GM12873 (cell line): ENCODE measurements at regions not wholly inside any gene's neighbourhood (a gene's known extent, or its start where the extent isn't known, plus 50 kb on each side); places are given as distances from the start of the nearest gene placed in this dataset.

Source experiments
- CTCF ChIP-seq: IDR thresholded peaks from 2 replicates; pipeline ENCODE4 v1.5.1; 2012; ENCODE audit warnings: low read depth, mild to moderate bottlenecking, moderate library complexity, low read length, control low read depth; ENCODE audit not compliant: insufficient read depth; ENCODE audit errors: missing control alignments

- no peak for TF ChIP-seq CTCF
Observed at GRCh38 chr1:168819668-168820067, 90.7 kb upstream of the DPT start.

- TF ChIP-seq CTCF, result no peak
Observed at GRCh38 chr1:168821434-168821833, 92.4 kb upstream of the DPT start.

- TF ChIP-seq CTCF, result no peak
Observed at GRCh38 chr1:168822911-168823310, 93.9 kb upstream of the DPT start.

GRCh38 chr1:168823988-168824387, 95.0 kb upstream of the DPT start:
- no peak for TF ChIP-seq CTCF

GRCh38 chr1:168824418-168825065, 95.5 kb upstream of the DPT start:
- no peak for TF ChIP-seq CTCF

GRCh38 chr1:168825129-168825528, 96.1 kb upstream of the DPT start:
- TF ChIP-seq CTCF, result no peak

- no peak for TF ChIP-seq CTCF
Observed at GRCh38 chr1:168825820-168826219, 96.8 kb upstream of the DPT start.
